Gastrocnemius medialis (tissue), 4 donors: ENCODE measurements at regions not wholly inside any gene's neighbourhood (a gene's known extent, or its start where the extent isn't known, plus 50 kb on each side); places are given as distances from the start of the nearest gene placed in this dataset.
"Not testable (repeated sequence)": the region's sequence is repeated elsewhere in the genome, so short reads cannot be mapped to it uniquely, and the experiment has no call there.

Source experiments
- ATAC-seq, 2 donors: fragments of 150-250 bp; one replicate each; pipeline ENCODE4 v1.9.1; 2016
- DNase-seq, 2 donors: peaks; one replicate each; pipeline ENCODE4 v3.0.0-alpha.2; 2019
- H3K27ac ChIP-seq, 4 donors: fragments of 200-600 bp; sonication (generic); 1 replicate in 1 of 4; 2 replicates in 3 of 4; pipeline ENCODE4 v1.5.1; 2016 to 2018; ENCODE audit warnings: mild to moderate bottlenecking in 2 of 4, moderate library complexity in 1 of 4
- H3K27me3 ChIP-seq, 3 donors: fragments of 200-600 bp; sonication (generic) in 2 of 3; 1 replicate in 1 of 3; 2 replicates in 2 of 3; pipeline versions ENCODE4 v1.5.1 to v1.6.0; 2016 to 2019; ENCODE audit warnings: mild to moderate bottlenecking in 1 of 3, moderate library complexity in 1 of 3
- H3K36me3 ChIP-seq, 2 donors: fragments of 200-600 bp; sonication (generic) in 1 of 2; one replicate each; pipeline ENCODE4 v1.5.1; 2017 to 2018
- H3K4me1 ChIP-seq, 2 donors: fragments of 200-600 bp; sonication (generic) in 1 of 2; one replicate each; pipeline ENCODE4 v1.5.1; 2016 to 2017; ENCODE audit warnings: mild to moderate bottlenecking in 2 of 2
- H3K4me3 ChIP-seq, 4 donors: fragments of 200-600 bp; sonication (generic) in 3 of 4; 1 replicate in 1 of 4; 2 replicates in 3 of 4; pipeline ENCODE4 v1.5.1; 2016 to 2019; ENCODE audit warnings: mild to moderate bottlenecking in 2 of 4
- H3K9me3 ChIP-seq, 3 donors: fragments of 200-600 bp; sonication (generic) in 2 of 3; 1 replicate in 1 of 3; 2 replicates in 2 of 3; pipeline ENCODE4 v1.5.1; 2016 to 2019
- CTCF ChIP-seq, 5 experiments: fragments of 450-650 bp in 3 of 5; fragments of 200-600 bp in 2 of 5; sonication (generic) in 2 of 5; IDR thresholded peaks in 4 of 5; conservative IDR thresholded peaks in 1 of 5; 1 replicate in 4 of 5; 2 replicates in 1 of 5; pipeline ENCODE4 v1.5.1; 2016 to 2019; ENCODE audit warnings: antibody characterized with exemption in 5 of 5, mild to moderate bottlenecking in 3 of 5, moderate library complexity in 3 of 5
- POLR2A ChIP-seq, 2 donors: fragments of 450-650 bp; IDR thresholded peaks; one replicate each; pipeline ENCODE4 v1.6.1; 2017; ENCODE audit warnings: antibody characterized with exemption in 2 of 2, mild to moderate bottlenecking in 2 of 2, moderate library complexity in 2 of 2
- in situ Hi-C, 4 donors: fragments of 200-750 bp; cut with MboI; loops; one replicate each; pipeline versions ENCODE4 v1.15.0 to v1.8.0; 2017; ENCODE audit warnings: low sequenced_read_pairs in 4 of 4
- intact Hi-C: fragments of 100-400 bp; cut with DNase I; formaldehyde crosslinking; loops from one replicate; pipeline ENCODE4 v1.15.1; 2023; ENCODE audit warnings: low total_unique reads

DNA sequence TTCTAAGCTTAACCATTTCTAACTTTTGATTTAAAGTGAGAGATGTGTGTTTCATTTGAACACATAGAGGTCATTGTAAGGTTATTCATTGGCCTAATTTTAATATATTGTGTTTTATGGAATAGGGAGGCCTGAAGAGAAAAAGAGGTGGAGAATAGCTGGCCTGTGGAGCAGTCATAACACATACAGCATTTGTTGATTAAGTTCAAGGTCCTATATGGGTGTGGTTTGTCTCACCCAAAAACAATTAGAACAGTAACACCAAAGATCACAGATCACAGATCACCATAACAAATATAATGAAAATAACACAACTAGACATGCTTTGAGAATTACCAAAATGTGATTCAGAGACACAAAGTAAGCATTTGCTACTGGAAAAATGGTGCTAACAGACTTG lies 252.4 kb upstream of the SPOPL start:
- ATAC-seq (no peak), DNase-seq (no peak)
- H3K27me3 ChIP-seq, result no peaks in the 10 kb centered on the region
- intact Hi-C loops, result no loop called here
- in situ Hi-C loops, result no loop called here
- no peak overlapping the region for H3K4me3 ChIP-seq
- H3K9me3 ChIP-seq, result no peaks in the 10 kb centered on the region
- H3K4me1 ChIP-seq, result no peaks in the 10 kb centered on the region
- H3K27ac ChIP-seq, result no peak overlapping the region
- no peak for TF ChIP-seq CTCF (IDR thresholded peaks at IDR 0.05 in 4 of 5, conservative IDR thresholded peaks at IDR 0.05 in 1 of 5)
- no peak for TF ChIP-seq POLR2A (IDR thresholded peaks at IDR 0.05)
- no peaks in the 10 kb centered on the region for H3K36me3 ChIP-seq

GRCh38 chr2:138250843-138251320 lies 250.7 kb upstream of the SPOPL start:
- H3K27me3 ChIP-seq, intact Hi-C loops, H3K36me3 ChIP-seq, H3K9me3 ChIP-seq, DNase-seq, H3K4me3 ChIP-seq, in situ Hi-C loops, ATAC-seq, H3K4me1 ChIP-seq, H3K27ac ChIP-seq: not testable (repeated sequence)

- intact Hi-C loops (no loop called here), in situ Hi-C loops (no loop called here)
- Histone ChIP-seq H3K27ac (no peak overlapping the region), H3K36me3 (no peaks in the 10 kb centered on the region), H3K4me3 (no peak overlapping the region), H3K4me1 (no peaks in the 10 kb centered on the region), H3K27me3 (no peaks in the 10 kb centered on the region), H3K9me3 (no peaks in the 10 kb centered on the region)
- ATAC-seq (no peak), DNase-seq (no peak)
- TF ChIP-seq CTCF (IDR thresholded peaks at IDR 0.05 in 4 of 5, conservative IDR thresholded peaks at IDR 0.05 in 1 of 5) (no peak), POLR2A (IDR thresholded peaks at IDR 0.05) (no peak)
Measured at GRCh38 chr2:138252587-138252986, 249.0 kb upstream of the SPOPL start.

GRCh38 chr2:138255670-138256069 lies 245.9 kb upstream of the SPOPL start:
- TF ChIP-seq CTCF (IDR thresholded peaks at IDR 0.05 in 4 of 5, conservative IDR thresholded peaks at IDR 0.05 in 1 of 5) (no peak), POLR2A (IDR thresholded peaks at IDR 0.05) (no peak)

GRCh38 chr2:138267161-138267901 lies 234.2 kb upstream of the SPOPL start:
- no peaks in the 10 kb centered on the region for H3K4me1 ChIP-seq
- no peak overlapping the region for H3K4me3 ChIP-seq
- DNase-seq, result no peak
- in situ Hi-C loops (no loop called here), intact Hi-C loops (no loop called here)
- no peaks in the 10 kb centered on the region for H3K27me3 ChIP-seq
- no peak for ATAC-seq
- H3K36me3 ChIP-seq, result no peaks in the 10 kb centered on the region
- TF ChIP-seq CTCF (IDR thresholded peaks at IDR 0.05 in 4 of 5, conservative IDR thresholded peaks at IDR 0.05 in 1 of 5), result no peak
- no peak for TF ChIP-seq POLR2A (IDR thresholded peaks at IDR 0.05)
- H3K9me3 ChIP-seq, result no peaks in the 10 kb centered on the region
- no peak overlapping the region for H3K27ac ChIP-seq

More at GRCh38 chr2:138255670-138256069, 245.9 kb upstream of the SPOPL start:
- Histone ChIP-seq H3K4me1 (no peaks in the 10 kb centered on the region), H3K27me3 (no peaks in the 10 kb centered on the region), H3K4me3 (no peak overlapping the region), H3K9me3 (no peaks in the 10 kb centered on the region), H3K27ac (no peak overlapping the region), H3K36me3 (no peaks in the 10 kb centered on the region)
- DNase-seq, result no peak
- ATAC-seq, result no peak
- in situ Hi-C loops, result no loop called here
- intact Hi-C loops, result no loop called here
